Neutrophil (primary cell): ENCODE measurements at regions not wholly inside any gene's neighbourhood (a gene's known extent, or its start where the extent isn't known, plus 50 kb on each side); places are given as distances from the start of the nearest gene placed in this dataset.

Experiments used
- H3K27ac ChIP-seq: fragments of 200-600 bp; sonication (generic); 2 replicates; pipeline ENCODE4 v1.5.1; 2016; ENCODE audit warnings: mild to moderate bottlenecking, moderate library complexity
- H3K27me3 ChIP-seq: fragments of 200-600 bp; sonication (generic); 2 replicates; pipeline ENCODE4 v1.6.0; 2016; ENCODE audit warnings: mild to moderate bottlenecking
- H3K36me3 ChIP-seq: fragments of 200-600 bp; sonication (generic); 2 replicates; pipeline ENCODE4 v1.5.1; 2017
- H3K4me1 ChIP-seq, 2 experiments: fragments of 200-600 bp in 1 of 2; sonication (generic) in 1 of 2; 1 replicate in 1 of 2; 2 replicates in 1 of 2; pipeline versions ENCODE4 v1.5.1 to v1.6.1; 2013 to 2016; ENCODE audit warnings: low read depth in 1 of 2, low read length in 1 of 2, mild to moderate bottlenecking in 1 of 2, moderate library complexity in 1 of 2; ENCODE audit not compliant: control insufficient read depth in 1 of 2, insufficient read depth in 1 of 2
- H3K4me3 ChIP-seq, 2 experiments: fragments of 200-600 bp in 1 of 2; sonication (generic) in 1 of 2; 1 replicate in 1 of 2; 2 replicates in 1 of 2; pipeline ENCODE4 v1.5.1; 2013 to 2016; ENCODE audit warnings: low read depth in 1 of 2, low read length in 1 of 2, mild to moderate bottlenecking in 1 of 2, moderate library complexity in 1 of 2
- H3K9me3 ChIP-seq: fragments of 200-600 bp; sonication (generic); 2 replicates; pipeline ENCODE4 v1.5.1; 2016
- TF ChIP-seq, protein P1 (sequence below): fragments of 200-600 bp; sonication (generic); IDR thresholded peaks from 2 replicates; pipeline ENCODE4 v1.5.1; 2016; ENCODE audit warnings: antibody characterized with exemption

DNA sequence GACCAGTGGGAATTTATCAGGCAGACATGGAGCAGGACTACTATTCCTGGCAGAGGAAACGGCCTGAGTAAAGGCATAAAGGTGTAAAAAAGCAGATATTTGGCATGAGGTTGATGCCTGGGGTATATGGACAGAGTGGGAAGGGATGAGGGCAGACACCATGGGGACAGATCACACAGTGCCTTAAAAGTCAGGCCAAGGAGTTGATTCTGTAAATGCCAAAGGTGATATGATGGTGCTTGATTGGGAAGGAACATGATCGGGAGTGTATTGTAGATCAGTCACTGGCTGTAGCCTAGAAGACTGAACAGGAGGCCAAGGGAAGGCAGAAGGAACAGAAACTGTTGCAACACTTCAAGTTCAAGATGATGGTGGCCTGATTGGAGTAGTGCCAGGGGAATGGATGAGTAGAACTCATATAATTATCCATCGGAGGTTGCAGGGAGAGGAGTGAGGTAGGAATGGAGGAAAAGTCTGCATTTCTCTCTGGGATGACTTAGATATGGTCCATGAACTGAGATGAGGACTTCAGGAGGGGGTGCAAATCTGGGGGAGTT is 594.3 kb upstream of the KLF4 start:
- TF ChIP-seq, protein P1, sequence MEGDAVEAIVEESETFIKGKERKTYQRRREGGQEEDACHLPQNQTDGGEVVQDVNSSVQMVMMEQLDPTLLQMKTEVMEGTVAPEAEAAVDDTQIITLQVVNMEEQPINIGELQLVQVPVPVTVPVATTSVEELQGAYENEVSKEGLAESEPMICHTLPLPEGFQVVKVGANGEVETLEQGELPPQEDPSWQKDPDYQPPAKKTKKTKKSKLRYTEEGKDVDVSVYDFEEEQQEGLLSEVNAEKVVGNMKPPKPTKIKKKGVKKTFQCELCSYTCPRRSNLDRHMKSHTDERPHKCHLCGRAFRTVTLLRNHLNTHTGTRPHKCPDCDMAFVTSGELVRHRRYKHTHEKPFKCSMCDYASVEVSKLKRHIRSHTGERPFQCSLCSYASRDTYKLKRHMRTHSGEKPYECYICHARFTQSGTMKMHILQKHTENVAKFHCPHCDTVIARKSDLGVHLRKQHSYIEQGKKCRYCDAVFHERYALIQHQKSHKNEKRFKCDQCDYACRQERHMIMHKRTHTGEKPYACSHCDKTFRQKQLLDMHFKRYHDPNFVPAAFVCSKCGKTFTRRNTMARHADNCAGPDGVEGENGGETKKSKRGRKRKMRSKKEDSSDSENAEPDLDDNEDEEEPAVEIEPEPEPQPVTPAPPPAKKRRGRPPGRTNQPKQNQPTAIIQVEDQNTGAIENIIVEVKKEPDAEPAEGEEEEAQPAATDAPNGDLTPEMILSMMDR: no peak
- Histone ChIP-seq H3K4me3 (no peak overlapping the region), H3K27me3 (peaks cover 4% of the 10 kb centered on the region), H3K36me3 (no peaks in the 10 kb centered on the region), H3K4me1 (peaks cover 0 to 3% of the 10 kb centered on the region in 2 experiments), H3K9me3 (no peaks in the 10 kb centered on the region), H3K27ac (no peak overlapping the region)

DNA sequence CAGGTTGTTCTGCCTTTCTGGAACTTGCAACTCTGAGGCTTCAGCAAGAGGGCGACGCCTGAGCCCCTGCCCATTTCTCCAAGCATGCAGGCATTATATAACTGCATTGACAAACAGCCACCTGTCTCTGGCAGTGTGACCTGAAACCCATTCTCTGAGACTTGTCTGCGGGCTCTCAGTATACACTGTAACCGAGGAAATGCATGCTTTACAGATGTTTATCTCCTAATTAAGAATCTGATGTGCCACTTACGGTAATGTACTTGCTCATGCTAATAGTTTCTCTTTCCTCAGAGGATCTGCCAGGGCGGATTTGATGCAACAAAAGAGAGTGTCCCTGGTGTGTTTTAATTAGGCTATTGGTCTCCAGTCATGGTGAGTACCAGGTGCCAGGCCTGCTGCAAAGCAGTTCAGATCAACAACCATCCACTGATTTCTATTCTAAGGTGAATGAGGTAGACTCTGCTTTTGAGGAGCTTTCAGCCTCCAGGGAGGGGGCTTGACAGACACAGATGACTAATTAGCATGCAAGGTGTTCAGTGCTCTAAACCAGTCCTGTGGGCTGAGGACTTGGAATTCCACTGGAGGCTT is 593.7 kb upstream of the KLF4 start:
- H3K27me3 ChIP-seq: peaks cover 4% of the 10 kb centered on the region
- no peak overlapping the region for H3K27ac ChIP-seq
- H3K36me3 ChIP-seq: no peaks in the 10 kb centered on the region
- TF ChIP-seq, protein P1: no peak
- H3K9me3 ChIP-seq: no peaks in the 10 kb centered on the region
- no peak overlapping the region for H3K4me3 ChIP-seq
- peaks cover 0 to 3% of the 10 kb centered on the region in 2 experiments for H3K4me1 ChIP-seq

DNA sequence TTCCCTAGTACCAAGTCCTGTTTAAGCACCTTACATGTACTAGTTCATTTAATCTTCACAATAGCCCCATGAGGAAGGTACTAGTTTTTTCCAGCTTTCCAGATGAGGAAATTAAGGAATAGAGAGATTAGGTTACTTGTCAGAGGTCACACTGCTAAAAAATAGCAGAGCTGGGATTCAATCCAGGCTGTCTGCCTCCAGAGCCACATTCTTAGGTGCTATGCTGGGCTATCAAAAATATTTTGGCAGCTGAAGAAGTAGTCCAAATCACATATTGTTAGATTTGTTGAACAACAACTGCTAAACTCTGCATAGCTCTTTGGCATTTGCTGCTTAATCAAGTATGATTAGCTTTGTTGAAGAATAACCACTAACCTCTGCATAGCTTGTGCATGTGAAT is 591.5 kb upstream of the KLF4 start:
- Histone ChIP-seq H3K4me3 (no peak overlapping the region), H3K27ac (no peak overlapping the region), H3K27me3 (peaks cover 4% of the 10 kb centered on the region), H3K36me3 (no peaks in the 10 kb centered on the region), H3K9me3 (no peaks in the 10 kb centered on the region), H3K4me1 (no peaks in the 10 kb centered on the region)
- TF ChIP-seq, protein P1: no peak

DNA sequence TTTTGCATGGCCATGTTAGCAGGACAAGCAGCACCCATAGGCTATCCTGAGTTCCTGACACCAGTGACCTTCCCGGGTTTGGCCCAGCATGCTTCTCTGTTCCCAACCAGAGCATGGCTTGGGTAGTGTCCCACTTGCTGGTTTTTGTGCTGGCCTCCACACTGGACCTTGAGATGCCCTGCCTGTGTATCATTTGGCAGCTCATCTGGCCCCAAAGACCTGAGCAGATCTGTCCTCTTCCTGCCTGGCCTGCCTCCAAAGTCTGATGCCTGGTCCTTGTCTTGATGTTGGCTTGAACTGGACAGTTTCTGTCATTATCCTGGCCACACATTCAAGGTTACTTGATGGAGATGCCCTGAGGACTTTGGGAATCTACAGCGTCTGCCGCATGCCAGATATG is 590.7 kb upstream of the KLF4 start:
- TF ChIP-seq, protein P1: no peak
- Histone ChIP-seq H3K4me1 (no peaks in the 10 kb centered on the region), H3K27ac (no peak overlapping the region), H3K36me3 (no peaks in the 10 kb centered on the region), H3K9me3 (no peaks in the 10 kb centered on the region), H3K27me3 (peaks cover 4% of the 10 kb centered on the region), H3K4me3 (no peak overlapping the region)

DNA sequence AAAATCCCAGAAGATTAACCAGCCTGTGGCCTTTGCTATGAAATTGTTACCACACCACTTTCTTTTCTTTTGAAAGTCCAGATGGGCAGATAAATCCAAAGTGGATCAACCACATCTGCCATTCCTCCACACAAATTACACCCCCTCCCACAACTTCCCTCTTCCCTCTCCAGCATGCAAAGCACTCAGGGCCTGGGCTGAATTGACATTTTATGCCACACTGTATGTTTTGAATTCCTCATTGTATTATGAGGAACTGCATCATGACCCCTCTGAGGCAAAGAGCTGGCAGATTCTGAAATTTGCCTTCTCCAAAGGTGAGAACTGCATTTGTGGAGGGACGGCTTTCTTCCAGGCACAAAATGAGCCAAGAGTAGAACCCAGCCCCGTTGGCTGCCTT is 589.2 kb upstream of the KLF4 start:
- H3K4me1 ChIP-seq: no peaks in the 10 kb centered on the region
- no peaks in the 10 kb centered on the region for H3K9me3 ChIP-seq
- no peak overlapping the region for H3K27ac ChIP-seq
- H3K27me3 ChIP-seq: peaks cover 4% of the 10 kb centered on the region
- H3K36me3 ChIP-seq: no peaks in the 10 kb centered on the region
- TF ChIP-seq, protein P1: no peak
- no peak overlapping the region for H3K4me3 ChIP-seq
